SK-N-DZ (cell line): ENCODE measurements at regions not wholly inside any gene's neighbourhood (a gene's known extent, or its start where the extent isn't known, plus 50 kb on each side); places are given as distances from the start of the nearest gene placed in this dataset.
A peak's percentile ranks its signal among the peaks of the same experiment; 100 is the strongest.
"Not testable (repeated sequence)": the region's sequence is repeated elsewhere in the genome, so short reads cannot be mapped to it uniquely, and the experiment has no call there.

Source experiments
- DNase-seq: peaks from one replicate; pipeline ENCODE4 v3.0.0-alpha.2; 2015; ENCODE audit warnings: low spot score

GRCh38 chr20:40890181-40890580 lies 138.4 kb upstream of the TOP1 start:
- no peak for DNase-seq

DNA sequence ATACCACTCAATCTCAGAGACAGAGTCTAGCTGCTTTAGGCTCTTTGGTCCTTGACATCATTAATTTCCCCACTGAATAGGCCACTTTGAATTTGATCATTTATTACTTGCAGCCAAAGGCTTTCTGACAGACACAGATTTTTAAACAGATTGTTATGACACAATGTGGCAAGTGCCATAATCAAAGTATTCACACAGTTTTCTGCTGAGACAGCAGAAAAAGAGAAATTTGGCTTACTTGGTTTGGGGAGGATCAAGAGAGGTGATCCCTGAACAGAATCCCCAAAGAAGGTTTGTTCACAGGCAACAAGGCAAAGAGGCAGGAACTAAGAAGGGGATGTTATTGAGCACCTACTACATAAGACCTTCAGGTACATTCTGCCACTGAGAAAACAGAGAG lies 138.0 kb upstream of the TOP1 start:
- DNase-seq: no peak

DNA sequence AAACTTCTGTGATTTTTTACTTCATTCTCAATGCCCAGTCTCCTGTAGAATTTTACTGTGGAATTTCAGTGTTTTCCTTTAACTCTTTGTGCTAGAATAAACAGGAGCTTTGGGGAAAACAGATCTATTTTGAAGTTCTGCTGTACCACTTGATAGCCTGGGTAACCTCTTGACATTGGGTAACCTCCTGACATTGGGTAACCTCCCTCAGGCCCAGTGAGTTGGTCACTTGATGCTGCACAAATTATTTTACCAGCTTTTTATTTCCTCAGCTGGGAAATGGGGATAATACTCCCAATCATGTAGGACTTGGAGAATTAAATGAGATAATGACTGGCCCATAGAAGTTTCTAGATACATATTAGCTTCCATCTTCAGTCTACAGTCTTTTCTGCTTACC lies 137.3 kb upstream of the TOP1 start:
- no peak for DNase-seq

DNA sequence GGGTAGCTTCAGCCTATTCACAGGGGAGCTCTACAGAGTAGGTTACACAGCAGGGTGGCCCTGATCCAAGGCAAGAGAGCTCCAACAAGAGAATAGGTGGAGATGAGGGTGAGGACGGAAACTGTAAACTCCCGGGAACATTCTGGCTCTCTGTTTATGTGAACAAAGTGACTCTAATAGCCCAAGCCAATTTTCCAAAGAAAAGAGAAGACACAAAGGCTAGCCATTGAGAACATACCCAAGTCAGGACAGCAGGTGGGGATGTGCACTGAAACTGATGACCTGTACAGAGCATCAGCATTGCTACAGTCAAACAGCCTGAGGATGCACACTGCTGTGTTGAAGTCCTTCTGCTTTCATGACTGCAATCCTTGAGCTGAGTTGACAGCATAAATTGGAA lies 136.0 kb upstream of the TOP1 start:
- peak; percentile 45 for DNase-seq

DNA sequence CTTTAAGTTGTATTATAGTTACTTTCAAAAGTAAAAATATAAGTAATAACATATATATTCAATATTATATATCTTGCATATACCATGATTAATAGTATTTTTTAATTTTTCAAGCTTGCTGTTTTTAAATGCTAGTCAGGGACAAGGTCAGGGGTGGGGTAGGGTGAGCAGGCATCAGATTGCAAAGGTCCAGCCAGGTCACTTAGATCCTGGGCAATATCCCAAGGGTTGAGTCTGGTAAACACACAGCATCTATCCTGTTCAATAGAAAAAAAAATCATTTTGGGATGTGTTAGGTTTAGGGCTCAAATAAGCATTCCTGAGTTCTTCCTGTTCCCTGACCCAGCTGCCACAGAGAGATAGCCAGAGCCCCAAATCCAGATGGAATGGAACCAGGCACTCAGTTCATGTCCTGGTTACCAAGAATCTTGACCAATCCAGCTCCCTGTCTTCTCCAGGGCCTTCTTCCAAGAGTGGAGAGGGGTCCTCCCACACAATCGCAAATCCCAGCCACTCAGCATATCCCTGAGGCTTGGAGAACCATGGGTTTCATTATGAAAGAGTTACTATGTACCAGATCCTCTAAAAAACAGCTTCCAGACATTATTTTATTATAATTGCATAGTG lies 134.9 kb upstream of the TOP1 start:
- DNase-seq: no peak

- no peak for DNase-seq
Observed at GRCh38 chr20:40894237-40894630, 134.4 kb upstream of the TOP1 start.

- no peak for DNase-seq
Observed at GRCh38 chr20:40895182-40895581, 133.4 kb upstream of the TOP1 start.

DNA sequence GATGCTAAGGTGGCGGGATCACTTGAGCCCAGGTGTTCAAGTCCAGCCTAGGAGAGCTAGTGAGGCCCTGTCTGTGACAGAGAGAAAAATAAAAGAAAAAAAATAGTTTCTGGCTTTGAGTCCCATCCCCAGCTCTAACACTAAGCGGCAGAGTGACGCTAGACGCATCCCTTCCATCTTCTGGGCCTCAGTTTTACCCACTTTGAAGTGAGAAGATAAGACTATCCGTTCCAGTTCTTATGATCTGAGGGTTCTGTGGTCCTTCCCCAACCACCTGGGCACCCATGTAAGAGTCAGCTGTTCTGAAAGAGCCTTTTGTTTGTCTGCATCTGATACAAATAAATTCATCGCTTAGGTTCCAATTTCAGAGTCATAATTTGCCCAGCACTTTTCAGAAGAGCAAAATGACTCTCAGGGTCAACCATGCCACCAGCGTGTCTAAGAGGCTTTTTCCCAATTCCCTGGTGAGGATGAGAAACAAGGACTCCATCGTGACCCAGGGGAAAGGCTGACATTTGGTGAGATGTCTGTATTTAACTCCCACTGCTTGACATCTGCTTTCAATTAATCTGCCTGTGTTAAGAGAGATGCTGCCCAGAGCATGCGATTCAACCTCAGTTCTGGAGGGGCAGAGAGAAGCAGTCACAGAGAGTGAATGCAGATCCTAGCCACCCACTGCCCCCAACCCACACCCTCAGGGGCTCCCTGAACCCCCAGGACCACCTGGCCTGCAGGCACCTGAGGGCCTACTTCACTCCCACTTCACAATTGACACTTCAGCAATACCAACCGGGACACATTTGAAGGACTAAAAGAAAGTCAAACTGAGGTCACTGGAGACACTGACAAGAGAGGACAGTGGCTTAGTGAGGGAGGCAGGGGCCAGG lies 131.6 kb upstream of the TOP1 start:
- DNase-seq: peak; percentile 91

GRCh38 chr20:40899344-40899743 lies 129.3 kb upstream of the TOP1 start:
- DNase-seq: no peak

DNA sequence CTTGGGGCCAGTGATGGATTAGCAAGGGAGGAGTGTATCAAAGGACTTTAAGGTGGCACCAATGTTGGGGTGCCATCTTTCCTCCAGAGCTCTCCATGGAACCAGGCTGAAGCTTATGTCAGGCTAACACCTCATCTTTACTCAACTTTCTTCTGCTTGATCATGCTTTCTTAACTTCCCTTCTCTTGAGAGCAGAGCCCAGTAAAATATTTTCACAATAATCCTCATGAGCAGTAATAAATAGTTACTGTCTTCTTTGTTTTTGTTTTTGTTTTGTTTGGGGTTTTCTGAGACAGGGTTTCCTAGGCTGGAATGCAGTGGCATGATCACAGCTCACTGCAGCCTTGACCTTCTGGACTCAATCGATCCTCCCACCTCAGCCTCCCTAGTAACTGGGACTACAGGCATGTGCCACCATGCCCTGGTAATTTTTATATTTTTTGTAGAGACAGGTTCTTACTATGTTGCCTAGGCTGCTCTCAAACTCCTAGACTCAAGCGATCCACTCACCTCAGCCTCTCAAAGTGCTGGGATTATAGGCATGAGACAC lies 127.9 kb upstream of the TOP1 start:
- no peak for DNase-seq

DNA sequence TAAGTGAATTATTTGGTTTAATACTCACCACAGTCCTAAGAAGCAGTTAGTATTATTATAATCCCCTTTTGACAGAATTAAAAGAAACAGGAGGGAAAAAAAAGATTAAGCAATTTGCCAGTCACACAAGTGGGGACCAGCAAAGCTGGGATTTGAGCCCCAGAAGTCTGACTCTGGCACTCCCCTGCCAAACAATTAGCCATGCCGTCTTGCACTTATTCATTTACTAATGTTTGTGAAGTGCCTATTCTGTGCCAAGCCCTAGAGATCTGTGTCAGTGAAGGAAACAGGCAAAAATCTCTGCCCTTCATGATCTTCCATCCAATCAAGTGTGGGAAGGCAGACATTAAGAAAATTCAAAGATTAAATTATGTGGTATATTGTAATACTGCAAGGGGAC lies 126.0 kb upstream of the TOP1 start:
- DNase-seq: no peak

GRCh38 chr20:40908309-40908708 lies 120.3 kb upstream of the TOP1 start:
- no peak for DNase-seq

DNA sequence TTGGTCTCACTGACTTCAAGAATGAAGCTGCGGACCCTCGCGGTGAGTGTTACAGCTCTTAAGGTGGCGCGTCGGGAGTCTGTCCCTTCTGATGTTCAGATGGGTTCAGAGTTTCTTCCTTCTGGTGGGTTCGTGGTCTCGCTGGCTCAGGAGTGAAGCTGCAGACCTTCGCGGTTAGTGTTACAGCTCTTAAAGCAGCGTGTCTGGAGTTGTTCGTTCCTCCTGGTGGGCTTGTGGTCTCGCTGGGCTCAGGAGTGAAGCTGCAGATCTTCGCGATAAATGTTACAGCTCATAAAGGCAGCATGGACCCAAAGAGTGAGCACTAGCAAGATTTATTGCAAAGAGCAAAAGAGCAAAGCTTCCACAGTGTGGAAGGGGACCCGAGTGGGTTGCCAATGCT lies 119.1 kb upstream of the TOP1 start:
- not testable (repeated sequence) for DNase-seq

DNA sequence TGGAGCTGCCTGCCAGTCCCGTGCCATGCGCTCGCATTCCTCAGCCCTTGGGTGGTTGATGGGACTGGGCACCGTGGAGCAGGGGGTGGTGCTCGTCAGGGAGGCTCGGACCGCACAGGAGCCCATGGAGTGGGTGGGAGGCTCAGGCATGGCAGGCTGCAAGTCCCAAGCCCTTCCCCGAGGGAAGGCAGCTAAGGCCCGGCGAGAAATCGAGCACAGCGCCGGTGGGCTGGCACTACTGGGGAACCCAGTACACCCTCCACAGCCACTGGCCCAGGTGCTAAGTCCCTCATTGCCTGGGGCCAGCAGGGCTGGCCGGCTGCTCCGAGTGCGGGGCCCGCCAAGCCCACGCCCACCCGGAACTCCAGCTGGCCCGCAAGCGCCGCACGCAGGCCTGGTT lies 118.2 kb upstream of the TOP1 start:
- not testable (repeated sequence) for DNase-seq

DNA sequence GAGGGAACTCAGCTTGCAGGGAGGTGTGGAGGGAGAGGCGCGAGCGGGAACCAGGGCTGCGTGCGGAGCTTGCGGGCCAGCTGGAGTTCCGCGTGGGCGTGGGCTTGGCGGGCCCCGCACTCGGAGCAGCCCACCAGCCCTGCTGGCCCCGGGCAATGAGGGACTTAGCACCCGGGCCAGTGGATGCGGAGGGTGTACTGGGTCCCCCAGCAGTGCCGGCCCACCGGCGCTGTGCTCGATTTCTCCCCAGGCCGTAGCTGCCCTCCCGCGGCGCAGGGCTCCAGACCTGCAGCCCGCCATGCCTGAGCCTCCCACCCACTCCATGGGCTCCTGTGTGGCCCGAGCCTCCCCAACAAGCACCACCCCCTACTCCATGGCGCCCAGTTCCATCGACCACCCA lies 117.5 kb upstream of the TOP1 start:
- not testable (repeated sequence) for DNase-seq

GRCh38 chr20:40913224-40914185 lies 115.1 kb upstream of the TOP1 start:
- no peak for DNase-seq

DNA sequence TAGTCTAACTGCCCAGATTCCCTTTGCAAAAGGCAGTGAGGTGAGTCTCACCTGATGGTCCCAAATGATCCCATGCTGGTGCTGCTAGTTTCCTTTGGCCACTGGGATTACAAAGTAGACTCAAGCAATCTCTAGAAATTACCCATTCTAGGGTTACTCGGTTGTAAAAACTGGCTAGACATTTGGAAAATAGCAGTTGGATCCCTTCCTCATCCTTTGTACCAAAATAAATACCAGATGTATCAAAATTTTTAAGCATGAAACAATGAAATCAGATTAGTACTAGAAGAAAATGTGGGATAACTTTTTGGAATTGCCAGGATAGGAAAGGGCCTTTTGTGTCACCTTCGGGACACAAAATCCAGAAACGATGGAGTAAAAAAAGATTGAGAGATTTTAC lies 112.9 kb upstream of the TOP1 start:
- DNase-seq: no peak

- DNase-seq: no peak
Observed at GRCh38 chr20:40916276-40916675, 112.3 kb upstream of the TOP1 start.

GRCh38 chr20:40920291-40920690 lies 108.3 kb upstream of the TOP1 start:
- DNase-seq: no peak

GRCh38 chr20:40922865-40923264 lies 105.8 kb upstream of the TOP1 start:
- DNase-seq: no peak

- no peak for DNase-seq
Observed at GRCh38 chr20:40925829-40926510, 102.7 kb upstream of the TOP1 start.
